ENCODE measurements at regions not wholly inside any gene's neighbourhood (a gene's known extent, or its start where the extent isn't known, plus 50 kb on each side); places are given as distances from the start of the nearest gene placed in this dataset.

DNA sequence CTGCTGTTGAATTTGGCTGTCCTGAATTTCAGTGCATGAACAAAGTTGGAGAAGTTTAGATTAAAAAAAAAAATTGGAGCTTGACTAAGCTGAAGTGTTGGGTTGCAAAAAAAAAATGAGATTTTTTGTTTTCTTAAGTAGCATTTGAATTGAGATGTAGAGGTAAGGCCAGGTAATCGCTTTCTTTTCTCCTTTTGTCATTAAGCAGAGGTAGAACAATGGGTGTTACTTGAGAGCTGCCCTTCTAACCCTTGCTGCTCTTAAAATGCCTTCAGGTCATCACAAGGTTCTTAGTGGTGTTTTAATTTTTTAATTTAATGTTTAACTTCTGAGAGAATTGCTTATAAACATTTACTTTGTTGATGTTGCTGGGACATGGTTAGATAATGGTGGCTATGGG lies 84.1 kb upstream of the PRDM1 start:
- H3K4me3 ChIP-seq (ENCODE audit: control insufficient read depth, low read depth, low read length): no peak overlapping the region
- TF ChIP-seq, protein P1, sequence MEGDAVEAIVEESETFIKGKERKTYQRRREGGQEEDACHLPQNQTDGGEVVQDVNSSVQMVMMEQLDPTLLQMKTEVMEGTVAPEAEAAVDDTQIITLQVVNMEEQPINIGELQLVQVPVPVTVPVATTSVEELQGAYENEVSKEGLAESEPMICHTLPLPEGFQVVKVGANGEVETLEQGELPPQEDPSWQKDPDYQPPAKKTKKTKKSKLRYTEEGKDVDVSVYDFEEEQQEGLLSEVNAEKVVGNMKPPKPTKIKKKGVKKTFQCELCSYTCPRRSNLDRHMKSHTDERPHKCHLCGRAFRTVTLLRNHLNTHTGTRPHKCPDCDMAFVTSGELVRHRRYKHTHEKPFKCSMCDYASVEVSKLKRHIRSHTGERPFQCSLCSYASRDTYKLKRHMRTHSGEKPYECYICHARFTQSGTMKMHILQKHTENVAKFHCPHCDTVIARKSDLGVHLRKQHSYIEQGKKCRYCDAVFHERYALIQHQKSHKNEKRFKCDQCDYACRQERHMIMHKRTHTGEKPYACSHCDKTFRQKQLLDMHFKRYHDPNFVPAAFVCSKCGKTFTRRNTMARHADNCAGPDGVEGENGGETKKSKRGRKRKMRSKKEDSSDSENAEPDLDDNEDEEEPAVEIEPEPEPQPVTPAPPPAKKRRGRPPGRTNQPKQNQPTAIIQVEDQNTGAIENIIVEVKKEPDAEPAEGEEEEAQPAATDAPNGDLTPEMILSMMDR (IDR thresholded peaks at IDR 0.05; ENCODE audit: control insufficient read depth, insufficient read depth, low read depth, low read length, missing control alignments): no peak
- DNase-seq (ENCODE audit: low read depth): no peak

DNA sequence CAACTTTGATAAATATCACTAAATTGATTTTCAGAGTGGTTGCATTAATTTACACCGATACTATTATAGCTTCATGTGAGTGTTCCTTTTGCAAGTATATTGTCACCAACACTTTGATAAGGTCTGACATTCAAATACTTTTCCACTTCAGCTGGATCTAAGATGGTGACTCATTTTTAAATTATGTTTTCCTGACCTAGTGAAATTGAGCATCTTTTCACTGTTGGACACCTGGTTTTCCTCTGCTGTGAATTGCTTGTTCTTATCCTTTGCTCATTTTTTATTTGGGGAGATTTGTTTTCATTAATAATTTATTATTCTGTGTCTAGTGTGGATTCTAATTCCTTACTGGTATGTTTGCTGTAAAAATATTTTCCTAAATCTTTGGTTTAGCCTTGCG lies 85.2 kb upstream of the PRDM1 start:
- TF ChIP-seq, protein P1 (IDR thresholded peaks at IDR 0.05; ENCODE audit: control insufficient read depth, insufficient read depth, low read depth, low read length, missing control alignments): no peak
- no peak for DNase-seq (ENCODE audit: low read depth)
- H3K4me3 ChIP-seq (ENCODE audit: control insufficient read depth, low read depth, low read length): no peak overlapping the region

DNA sequence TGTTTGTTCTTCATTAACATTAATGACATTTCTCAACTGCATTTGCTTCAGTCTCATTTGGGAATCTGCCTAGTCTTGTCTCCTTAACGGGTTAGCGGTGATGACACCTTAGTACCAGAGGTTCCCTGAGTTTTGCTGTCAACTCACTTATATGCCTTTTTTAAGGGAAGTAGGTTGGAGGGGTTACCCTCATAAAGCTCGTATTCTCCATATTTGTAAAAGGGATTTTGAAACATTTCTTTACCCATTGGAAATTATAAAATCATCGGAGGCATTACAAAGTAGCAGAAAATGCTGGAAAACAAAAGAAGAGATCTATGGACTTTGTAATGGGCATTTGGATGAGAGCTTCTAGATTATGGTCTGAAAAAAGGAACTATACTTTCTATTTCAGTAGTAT lies 88.7 kb upstream of the PRDM1 start:
- no peak for DNase-seq (ENCODE audit: low read depth)
- TF ChIP-seq, protein P1 (IDR thresholded peaks at IDR 0.05; ENCODE audit: control insufficient read depth, insufficient read depth, low read depth, low read length, missing control alignments): no peak
- H3K4me3 ChIP-seq (ENCODE audit: control insufficient read depth, low read depth, low read length): no peak overlapping the region

DNA sequence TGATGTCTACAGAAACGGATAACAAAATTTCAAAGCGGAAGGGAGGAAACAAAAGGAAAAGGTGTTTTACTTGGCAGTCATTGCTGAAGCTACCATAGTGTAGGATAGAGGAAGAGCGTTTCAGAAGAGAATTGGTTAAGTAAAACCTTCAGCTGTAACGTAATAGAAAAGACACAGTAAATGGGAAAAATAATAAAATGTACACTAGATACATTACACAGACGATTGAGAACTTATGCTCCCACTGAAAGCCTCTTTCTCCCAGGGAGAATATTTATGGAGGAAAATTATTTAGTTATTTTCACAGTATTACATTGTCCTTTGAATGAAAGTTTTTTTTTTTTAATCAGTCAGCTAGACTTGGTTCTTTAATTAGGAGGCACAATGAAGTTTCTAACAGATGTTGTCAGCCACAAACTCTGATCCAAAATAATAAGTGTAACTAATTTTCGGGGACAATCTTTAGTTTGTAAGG lies 90.7 kb upstream of the PRDM1 start:
- TF ChIP-seq, protein P1 (IDR thresholded peaks at IDR 0.05; ENCODE audit: control insufficient read depth, insufficient read depth, low read depth, low read length, missing control alignments): no peak
- no peak for DNase-seq (ENCODE audit: low read depth)
- H3K4me3 ChIP-seq (ENCODE audit: control insufficient read depth, low read depth, low read length): peak overlapping the region; percentile 66

DNA sequence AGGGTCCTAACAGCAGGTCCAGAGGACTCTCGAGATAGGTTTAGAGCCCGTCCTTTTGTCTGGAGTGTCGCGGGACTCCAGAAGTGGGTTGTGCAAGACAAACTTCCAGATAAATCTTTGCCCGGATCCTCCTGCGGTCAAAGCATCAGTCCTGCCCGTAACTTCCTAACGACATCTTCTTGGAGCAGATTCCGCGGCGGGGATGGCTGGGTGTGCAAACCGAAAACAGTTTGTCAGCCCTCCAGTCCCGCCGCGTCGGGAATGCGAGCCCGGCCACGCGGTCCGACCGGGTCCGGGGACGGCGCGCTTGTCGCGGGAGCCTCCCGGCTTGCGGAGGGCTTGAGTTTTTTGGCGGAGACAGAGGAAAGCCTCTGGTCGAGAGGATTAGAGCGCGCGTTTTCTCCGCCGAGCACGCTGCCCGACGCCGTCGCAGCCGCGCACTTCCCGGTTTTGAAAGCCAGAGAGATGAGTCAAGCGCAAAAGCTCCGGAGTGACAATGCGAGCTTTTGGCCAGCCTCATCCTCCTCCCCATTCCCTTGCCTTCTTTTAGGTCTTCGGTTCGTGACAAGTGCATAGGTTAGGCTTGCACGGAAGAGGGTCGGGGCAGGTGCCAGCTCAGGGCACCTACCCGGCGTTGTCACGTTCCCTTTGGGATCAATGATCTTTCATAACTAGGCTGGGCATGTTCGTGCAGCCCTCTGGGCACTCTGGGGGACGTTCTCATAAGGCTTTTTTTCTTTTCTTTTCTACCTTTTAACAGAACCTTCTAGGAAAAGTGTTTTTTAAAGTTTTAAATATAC lies 91.3 kb upstream of the PRDM1 start:
- H3K4me3 ChIP-seq (ENCODE audit: control insufficient read depth, low read depth, low read length): peak overlapping the region; percentile 66
- TF ChIP-seq, protein P1 (IDR thresholded peaks at IDR 0.05; ENCODE audit: control insufficient read depth, insufficient read depth, low read depth, low read length, missing control alignments): no peak
- DNase-seq (ENCODE audit: low read depth): peak; percentile 68

DNA sequence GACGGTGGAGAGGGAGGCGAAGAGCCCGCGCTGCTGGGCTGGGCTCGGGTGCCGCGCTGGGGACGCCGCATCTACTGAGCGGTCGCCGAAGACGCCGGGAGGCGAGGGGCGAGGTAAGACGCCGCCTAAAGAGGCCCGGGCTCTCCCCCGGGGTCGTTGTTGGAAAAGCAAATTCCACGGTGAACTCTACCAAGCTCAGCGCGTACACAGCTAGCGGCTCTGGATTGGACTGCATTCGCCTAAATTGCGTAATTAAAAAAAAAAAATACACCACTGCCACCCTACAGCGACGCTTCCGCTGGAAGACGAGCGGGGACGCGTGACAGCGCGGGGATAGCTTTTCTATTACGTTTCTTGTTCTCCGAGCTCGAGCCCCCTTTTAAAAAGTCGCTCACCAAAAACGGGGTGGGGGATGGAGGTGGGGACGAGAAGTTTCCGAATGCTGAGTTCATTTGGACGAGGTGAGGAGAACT lies 92.0 kb upstream of the PRDM1 start:
- peak overlapping the region; percentile 66 for H3K4me3 ChIP-seq (ENCODE audit: control insufficient read depth, low read depth, low read length)
- TF ChIP-seq, protein P1 (IDR thresholded peaks at IDR 0.05; ENCODE audit: control insufficient read depth, insufficient read depth, low read depth, low read length, missing control alignments): no peak
- DNase-seq (ENCODE audit: low read depth): no peak

Measured in AG09309 (cell line).